HK-2 (cell line): ENCODE measurements at regions not wholly inside any gene's neighbourhood (a gene's known extent, or its start where the extent isn't known, plus 50 kb on each side); places are given as distances from the start of the nearest gene placed in this dataset.
A peak's percentile ranks its signal among the peaks of the same experiment; 100 is the strongest.

ENCODE experiments used
- DNase-seq: peaks from one replicate; pipeline ENCODE4 v3.0.0-alpha.2; 2018; ENCODE audit not compliant: unreplicated experiment

DNA sequence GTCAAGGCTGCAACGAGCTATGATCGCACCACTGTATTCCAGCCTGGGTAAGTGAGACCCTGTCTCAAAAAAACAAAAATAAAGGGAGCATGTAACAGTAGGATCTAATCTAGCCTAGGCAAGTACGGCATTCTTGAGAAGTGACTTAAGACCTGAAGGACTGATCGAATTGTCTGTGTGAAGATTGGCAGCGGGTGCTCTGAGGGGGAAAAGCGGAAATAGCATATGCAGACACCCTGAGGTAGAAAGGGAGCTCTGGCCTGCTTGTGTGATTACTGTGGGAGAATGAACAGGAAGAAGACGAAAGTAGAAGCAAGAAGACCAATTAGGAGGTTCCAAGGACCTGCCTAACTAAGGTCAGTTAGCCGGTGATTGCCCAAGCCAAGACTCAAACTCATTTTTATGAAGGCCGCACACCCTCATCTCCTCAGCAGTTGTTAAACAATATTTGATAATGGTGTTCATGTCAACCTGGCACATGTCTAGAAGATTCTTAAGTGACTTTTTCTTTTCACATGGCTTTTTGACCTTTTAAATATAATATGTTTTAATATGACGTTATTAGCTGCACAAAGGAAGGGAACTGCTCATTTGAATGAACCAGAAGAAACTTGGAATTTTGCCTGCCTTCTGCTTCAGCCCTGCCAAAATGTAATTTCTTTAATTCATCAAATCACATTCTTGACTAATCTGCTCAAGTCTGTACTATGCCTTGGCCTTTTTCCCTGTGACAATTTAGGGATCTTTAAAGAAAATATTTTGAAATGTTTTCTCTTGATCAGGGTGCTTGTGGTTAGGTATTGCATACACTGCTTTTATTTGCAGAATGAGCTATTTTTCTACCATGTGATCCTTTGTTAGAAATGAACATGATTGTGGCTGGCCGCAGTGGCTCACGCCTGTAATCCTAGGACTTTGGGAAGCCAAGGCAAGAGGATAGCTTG is 289.2 kb upstream of the DMRT1 start:
- DNase-seq: no peak

DNA sequence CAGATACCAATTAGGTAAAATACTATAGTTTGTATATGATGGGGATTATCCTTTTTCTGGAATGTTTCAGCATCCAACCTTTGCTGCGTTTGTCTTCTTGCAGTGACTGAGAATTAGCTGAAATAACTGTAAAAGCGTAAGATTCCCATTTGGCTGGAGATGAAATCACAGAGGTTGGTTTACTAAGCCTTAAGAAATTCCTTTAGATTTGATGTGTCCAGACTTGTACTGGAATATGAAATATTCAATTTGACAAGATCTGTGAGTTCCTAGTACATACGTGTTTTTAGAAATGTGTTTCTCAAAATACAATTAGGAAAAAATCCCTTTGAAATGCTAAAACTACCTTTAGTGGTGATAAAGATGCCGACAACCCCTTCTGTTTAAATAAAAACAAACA is 286.0 kb upstream of the DMRT1 start:
- no peak for DNase-seq

DNA sequence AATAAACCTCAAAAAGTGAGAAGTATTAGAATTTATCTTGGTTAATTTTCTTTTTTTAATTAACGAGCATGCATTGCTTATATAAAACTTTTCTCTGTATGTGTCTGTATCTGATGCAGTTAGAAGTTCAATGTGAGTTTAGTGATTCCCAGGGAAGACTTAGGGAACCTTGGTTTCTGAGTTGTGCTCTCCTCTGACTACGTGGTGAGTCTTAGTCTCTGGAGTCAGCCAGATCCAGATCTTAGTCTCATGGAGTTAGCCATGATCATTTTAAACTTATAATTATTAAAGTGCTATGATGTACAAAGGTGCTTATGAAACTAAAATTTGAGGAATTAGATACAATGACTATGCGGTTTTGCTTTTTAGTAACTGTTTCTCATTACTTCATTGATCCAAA is 285.3 kb upstream of the DMRT1 start:
- no peak for DNase-seq

DNA sequence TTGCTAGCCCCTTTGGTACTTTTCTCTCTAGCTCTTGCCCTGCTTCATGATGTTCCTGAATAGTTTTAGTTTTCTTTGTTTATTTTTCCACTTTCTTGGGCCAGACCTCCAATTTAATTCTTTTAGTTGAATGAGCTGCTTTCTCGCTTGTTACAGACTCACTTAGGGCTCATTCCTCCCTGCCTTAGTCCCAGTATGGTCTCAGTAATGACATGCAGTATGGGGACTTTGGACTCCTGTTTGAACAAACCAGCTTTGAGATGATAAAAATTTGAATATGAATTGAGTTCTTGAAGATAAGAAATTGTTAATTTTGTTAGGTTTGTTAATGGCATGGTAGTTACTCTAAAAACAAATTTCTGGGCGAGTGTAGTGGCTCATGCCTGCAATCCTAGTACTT is 284.8 kb upstream of the DMRT1 start:
- DNase-seq: no peak

DNA sequence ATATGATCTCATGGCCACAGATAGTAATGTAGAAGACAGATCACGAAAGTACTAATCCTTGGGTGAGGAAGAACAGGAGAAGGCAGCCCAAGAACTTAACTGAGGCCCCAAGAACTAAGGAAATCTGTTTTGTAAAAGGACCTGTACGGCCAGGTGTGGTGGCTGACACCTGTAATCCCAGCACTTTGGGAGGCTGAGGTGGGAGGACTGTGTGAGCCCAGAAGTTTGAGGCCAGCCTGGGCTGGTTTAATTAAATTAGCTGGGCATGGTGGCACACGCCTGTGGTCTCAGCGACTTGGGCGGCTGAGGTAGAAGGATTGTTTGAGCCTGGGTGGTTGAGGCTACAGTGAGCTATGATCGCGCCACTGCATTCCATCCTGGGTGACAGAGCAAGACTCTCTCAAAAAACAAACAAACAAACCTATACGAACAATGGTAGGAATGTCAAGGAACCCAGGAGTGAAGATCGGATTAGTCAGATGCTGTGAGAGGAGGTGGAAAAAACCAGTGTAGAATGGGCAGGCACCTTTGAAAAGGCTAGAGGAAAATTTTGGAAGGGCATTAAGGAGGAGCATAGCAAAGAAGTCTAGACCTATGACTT is 283.8 kb upstream of the DMRT1 start:
- DNase-seq: peak; percentile 4

DNA sequence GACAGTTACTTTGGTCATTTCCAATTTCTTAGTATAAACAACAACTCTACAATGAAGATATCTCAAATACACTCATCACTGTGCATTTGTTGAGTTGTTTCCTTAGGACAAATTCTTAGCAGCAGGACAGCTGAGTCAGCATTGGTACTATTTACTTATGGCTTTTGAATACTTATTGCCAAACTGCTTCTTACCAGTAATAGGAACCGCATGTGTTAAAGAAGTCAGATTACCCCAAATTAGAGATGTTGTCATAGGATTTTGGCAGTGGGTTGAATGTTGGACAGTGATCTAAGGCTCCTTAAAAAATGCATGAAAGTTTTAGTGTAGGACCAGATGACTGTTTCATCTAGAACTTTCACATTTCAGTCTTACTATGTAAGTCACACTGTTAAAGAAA is 280.1 kb upstream of the DMRT1 start:
- DNase-seq: no peak

DNA sequence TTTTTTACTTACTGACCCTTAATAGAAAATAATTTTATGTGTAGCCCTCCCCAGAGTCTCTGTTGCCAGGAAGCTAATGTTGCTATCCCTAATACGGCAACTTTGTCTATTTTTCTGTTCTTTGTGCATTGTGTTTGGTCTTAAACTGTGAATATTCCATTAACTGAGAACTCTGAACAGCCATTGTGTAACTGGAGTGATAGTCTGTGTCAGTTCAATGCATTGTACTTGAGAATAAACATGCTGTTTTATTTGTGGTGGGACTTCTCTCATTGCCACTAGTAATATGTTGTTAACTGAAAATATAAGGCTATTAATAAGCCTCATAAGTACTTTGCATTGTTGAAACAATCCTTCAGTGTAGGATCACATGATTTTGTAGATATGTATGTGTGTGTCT is 278.3 kb upstream of the DMRT1 start:
- no peak for DNase-seq

DNA sequence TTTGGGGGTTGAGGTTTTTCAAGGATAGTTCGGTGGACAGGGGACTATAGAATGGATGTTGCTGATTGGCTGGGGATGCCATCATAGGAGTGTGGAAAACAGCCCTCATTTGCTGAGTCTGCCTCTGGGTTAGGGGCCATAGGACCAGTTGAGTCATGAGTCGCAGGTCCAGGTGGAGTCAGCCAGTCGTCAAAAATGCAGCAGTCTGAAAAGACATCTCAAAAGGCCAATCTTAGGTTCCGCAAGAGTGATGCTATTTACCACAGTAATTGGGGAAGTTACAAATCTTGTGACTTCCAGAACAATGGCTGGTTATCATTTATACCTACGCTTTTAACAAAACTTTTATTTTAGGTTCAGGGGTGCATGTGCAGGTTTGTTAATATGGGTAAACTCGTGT is 276.0 kb upstream of the DMRT1 start:
- DNase-seq: no peak

DNA sequence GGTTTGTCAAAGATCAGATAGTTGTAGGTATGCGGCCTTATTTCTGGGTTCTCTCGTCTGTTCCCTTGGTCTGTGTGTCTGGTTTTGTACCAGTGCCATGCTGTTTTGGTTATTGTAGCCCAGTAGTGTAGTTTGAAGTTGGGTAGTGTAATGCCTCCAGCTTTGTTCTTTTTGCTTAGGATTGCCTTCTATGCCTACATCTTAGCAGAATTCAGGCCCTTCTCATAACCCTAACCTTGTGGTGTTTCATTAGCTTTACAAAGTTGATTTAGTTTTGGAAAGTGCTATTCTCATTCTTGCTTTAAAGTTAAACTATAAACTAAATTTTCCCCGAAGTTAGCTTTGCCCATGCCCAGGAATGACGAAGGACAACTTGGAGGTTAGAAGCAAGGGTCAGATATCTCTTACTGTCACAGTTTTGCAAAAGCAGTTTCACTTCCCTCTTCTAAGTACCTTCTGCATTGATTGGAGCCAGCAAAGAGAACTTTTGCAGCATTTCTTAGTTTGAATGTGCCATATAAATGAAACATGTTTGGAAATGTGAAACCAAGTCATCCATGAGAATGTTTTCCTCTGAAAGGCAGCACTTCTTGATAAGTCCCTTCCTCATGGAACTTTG is 274.3 kb upstream of the DMRT1 start:
- no peak for DNase-seq

DNA sequence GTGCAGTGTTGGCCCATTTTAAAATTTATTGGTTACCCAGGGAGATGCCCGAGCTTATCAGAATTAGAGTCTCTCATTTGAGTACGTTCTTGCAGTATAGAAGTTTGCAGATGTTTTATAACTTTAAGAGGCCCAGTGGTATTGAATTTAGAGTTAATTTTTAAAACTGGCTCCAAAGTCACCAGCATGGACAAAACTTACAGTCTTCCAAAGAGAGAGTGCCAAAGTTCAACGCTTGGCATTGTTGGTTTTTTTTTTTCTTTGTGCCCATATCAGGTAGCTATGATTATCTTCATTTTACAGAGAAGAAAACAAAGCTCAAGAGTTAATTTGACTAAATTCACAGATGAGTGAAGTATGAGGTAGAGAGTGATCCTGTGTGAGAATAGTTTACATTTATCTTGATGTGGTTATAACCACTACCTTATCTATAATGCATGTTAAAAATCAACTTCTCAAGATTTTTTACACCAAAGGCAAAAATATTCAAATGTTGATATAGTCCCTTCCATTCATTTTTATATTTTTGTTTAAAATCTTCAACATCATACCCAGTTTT is 273.7 kb upstream of the DMRT1 start:
- no peak for DNase-seq

DNA sequence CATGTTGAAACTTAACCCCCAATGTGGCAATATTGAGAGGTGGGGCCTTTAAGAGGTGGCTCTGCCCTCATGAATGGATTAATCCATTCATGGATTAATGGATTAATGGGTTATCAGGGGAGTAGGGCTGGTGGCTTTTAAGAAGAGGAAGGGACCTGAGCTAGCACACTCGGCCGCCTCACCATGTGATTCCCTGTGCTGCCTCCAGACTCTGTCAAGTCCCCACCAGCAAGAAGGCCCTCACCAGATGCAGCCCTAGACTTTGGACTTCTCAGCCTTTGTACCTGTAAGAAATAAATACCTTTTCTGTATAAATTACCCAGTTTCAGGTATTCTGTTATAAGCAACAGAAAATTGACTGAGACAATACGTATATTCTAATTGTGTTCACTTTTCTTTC is 272.2 kb upstream of the DMRT1 start:
- no peak for DNase-seq

DNA sequence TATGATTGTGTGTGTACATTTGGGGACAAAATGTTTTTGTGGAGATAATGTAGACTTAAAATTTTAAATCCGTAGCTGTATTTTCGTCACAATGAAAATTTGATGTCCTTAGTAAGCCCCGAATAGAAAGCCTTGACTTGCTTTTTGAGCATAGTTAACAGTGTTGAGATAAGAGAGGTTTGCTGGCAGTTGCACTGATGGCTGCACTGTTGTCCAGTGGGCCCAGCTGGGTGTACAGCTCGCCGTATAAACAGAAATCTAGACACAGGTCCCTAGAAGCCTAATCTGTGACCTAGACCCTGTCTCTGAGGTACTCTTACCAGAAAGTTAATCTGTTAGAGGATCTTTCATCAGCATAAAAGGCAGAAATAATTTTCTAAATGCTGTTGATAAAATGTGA is 271.3 kb upstream of the DMRT1 start:
- DNase-seq: no peak

DNA sequence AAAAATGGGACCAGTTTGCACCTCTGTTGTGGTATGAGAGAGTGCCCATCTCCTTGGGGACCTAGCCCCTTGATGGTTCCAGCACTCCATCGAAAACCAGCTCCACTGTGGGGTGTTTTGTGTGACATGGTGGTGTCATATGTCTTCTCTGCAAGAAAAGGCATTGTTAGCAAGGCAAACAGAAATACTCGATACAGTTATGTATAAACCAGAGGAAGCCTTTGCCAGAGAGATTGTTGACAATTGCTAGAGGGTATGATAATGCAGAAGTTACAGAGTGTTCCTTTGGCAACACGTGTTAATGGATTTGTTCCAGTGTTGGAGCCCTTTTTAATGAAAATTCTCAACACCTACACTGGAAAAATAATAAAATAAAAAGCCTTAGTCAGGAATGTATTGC is 270.4 kb upstream of the DMRT1 start:
- no peak for DNase-seq

DNA sequence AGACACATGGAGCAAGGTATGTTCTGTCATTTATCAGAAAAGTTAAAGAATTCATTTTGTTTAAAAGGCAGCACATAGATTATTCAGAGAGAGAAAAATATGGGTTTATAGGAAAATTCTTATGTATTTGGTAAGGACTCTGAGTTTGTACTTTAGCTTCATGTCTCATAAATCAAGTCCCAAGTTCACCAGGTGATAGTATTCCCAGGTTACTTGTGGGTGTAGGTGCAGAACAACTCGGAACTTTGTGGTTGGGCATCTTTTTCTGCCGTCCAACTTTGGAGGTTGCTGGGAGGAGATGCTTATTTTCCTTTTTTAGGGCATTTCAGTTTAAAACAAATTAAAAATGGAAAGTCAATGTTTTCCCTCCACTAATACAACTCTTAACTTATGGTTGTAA is 269.8 kb upstream of the DMRT1 start:
- DNase-seq: no peak

DNA sequence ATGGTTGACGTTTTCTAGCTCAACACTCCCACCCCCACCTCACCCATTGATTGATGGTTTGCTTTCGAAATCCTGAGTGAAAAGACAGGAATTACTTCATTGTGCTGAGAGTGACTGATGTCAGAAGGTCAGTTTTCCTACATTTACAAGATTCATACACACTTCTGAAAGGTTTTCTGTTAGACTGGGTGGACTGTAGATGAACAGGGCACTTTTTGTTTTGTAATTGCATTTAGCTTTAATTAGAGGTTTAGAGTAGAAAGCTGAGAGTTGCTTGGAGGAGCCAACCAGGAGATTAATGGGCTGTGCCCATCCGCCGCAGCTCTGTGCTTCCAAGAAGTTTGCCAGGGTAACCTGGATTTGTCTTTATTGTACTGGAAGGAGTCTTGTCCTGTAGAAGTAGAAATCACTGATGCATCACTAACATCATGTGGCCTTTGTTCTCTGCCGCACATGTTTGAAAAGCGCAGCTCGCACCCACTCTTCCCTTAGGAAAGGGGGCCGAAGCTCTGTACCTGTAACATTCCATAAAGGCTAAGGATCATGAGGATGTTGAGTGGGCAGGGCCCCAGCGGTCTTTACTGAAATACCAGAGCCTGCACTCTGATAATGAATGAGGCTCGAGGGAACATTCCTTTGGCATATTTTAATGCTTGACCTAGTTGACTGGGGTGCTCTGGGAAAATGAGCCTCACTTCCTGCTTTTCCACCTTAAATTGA is 267.6 kb upstream of the DMRT1 start:
- DNase-seq: no peak

DNA sequence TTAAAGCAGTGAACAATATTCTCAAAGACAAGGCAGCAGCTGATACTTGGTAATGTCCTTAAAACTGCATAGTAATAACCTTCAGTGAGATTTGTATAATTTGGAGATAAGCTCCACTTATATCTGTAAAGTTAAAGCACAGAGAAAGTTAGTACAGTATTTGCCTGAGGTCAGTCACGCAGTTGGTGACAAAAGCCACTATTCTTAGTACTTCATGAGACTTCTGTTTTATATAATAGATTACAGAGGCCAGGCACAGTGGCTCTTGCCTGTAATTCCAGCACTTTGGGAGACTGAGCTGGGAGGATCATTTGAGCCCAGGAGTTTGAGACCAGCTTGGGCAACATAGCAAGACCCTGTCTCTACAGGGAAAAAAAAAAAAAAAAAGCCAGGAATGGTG is 266.4 kb upstream of the DMRT1 start:
- no peak for DNase-seq

DNA sequence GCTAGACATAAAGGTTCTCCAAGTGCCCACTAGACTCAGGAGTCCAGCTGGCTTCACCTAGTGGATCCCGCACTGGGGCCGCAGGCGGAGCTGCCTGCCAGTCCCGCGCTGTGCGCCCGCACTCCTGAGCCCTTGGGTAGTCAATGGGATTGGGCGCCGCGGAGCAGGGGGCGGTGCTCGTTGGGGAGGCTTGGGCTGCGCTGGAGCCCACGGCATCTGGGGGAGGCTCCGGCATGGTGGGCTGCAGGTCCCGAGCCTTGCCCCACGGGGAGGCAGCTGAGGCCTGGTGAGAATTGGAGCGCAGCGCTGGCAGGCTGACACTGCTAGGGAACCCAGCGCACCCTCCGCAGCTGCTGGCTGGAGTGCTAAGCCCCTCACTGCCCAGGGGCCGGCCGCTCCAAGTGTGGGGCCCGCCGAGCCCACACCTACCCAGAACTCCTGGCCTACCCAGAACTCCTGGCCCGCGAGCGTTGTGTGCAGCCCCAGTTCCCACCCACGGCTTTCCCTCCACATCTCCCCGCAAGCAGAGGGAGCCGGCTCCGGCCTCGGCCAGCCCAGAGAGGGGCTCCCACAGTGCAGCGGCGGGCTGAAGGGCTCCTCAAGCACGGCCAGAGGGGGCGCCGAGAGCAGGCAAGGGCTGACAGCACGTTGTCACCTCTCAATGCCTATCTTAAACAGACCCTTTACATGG is 260.7 kb upstream of the DMRT1 start:
- no peak for DNase-seq

DNA sequence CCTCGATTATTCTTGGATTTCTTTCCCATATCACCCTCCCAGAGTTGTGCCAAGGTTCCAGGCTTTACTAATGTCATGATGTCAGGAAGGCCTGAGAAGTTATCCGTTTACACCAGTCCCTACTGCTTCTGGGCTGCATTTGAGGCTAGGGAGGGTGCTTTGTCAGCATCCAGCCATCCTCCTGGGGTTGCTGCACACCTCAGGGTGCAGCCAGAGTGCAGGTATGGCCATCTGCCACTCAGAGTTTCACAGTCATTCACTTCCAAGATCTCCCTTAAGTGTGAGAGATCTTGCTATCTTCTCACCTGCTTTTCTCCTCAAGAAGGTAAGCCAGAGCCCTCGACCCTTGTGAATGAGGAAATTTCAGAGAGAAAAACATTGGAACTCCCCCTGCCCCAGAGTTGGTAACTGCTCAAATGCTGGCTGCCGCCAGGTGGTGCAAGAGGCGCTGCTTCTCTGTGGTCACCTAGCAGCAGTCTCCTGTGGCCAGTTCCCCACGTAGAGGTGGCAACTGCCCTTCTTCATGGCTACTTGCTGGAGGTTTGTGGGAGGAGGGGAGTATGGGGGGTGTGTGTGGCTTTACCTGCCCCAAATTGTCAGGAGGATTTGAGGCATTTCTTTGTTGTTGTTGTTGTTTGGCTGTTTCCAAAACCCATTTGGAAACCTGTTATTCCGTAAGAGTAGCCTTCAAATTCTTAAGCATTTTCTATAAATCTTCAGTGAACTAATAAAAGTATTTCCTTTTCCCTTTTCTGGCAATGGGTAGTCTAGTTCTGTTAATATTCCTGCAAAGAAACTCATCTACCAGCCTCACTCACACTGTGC is 259.6 kb upstream of the DMRT1 start:
- DNase-seq: no peak

DNA sequence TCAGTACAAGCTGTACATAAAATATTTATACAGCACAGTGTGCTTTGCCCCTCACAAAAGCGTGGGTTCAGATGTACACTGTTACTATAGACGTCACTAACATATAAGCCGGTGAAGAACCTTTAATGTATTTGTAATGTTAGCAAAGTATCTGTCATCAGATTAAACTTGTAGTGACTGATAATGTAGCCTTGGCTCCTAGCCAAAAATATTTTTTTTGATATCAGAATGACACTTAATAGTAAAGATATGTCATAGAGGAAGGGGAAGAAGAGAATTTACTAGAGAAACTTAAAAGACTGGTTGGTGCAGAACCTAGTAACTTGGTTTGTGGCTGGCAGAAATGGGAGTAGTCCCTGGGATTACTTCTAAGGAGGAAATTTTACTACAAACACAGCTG is 258.7 kb upstream of the DMRT1 start:
- DNase-seq: no peak

DNA sequence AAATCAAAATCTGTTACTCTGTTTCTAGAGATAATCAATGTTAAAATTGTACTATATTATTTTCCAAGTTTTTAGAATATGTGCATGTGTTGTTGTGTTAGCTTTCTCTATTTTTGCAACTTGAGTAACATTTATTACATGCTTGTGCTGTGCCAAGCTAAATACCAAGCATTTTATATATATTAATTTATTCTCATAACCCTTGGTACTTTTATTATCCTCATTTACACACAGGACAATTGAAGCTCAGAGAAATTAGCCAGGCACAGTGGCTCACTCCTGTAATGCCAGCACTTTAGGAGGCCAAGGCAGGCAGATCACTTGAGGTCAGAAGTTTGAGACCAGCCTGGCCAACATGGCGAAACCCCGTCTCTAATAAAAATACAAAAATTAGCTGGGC is 254.0 kb upstream of the DMRT1 start:
- no peak for DNase-seq

DNA sequence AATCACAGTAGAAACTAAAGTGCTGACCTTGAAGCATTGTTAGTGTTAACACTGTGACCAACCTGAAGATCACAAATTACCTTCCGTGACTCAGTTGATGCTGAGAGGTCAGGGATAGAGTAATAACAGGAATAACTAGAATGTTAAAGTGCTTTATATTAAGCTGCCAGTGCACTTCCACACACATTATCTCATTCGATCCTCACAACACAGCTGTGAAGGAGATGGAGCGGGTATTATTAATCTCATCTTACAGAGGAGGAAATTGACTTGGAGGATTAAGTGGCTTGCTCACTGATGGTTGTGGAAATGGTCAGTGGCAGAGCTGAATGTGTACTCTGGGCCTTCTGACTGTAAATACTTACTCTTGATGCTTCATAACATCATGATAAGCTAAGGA is 252.5 kb upstream of the DMRT1 start:
- DNase-seq: no peak
